GM12878 (cell line): ENCODE measurements at regions not wholly inside any gene's neighbourhood (a gene's known extent, or its start where the extent isn't known, plus 50 kb on each side); places are given as distances from the start of the nearest gene placed in this dataset.

Source experiments
- ATAC-seq: fragments of 200-7000 bp; cut with Tn5 transposase; 3 replicates; pipeline ENCODE4 v1.9.1; 2020; ENCODE audit warnings: mild to moderate bottlenecking, moderate library complexity
- BruUV-seq: library from RNA; stranded (reverse); fragments of 400-500 nt; replicated peaks from 2 replicates; lab custom pipeline; 2021; lab: Mats Ljungman, UMichigan
- CTCF ChIA-PET: fragments of 300-600 bp; sonication (Branson Sonifier 250); formaldehyde crosslinking; extraction: SDS; loops from one replicate; lab custom pipeline; 2021; ENCODE audit warnings: inconsistent platforms; lab: Yijun Ruan, JAX
- POLR2A ChIA-PET: fragments of 350-600 bp; formaldehyde crosslinking; extraction: SDS; loops from one replicate; lab custom pipeline; 2021; ENCODE audit warnings: inconsistent platforms; lab: Charles Lee
- RAD21 ChIA-PET: fragments of 300-600 bp; sonication (Branson Sonifier 250); formaldehyde crosslinking; loops from one replicate; lab custom pipeline; 2023; ENCODE audit warnings: antibody characterized with exemption; ENCODE audit not compliant: unreplicated experiment; lab: Charles Lee
- SMC1A ChIA-PET: fragments of 300-600 bp; sonication (Branson Sonifier 250); formaldehyde crosslinking; loops from one replicate; lab custom pipeline; 2023; ENCODE audit not compliant: unreplicated experiment, uncharacterized antibody; lab: Charles Lee
- DNase-seq: peaks from one replicate; pipeline ENCODE4 v3.0.0-alpha.2; 2011; ENCODE audit warnings: low read depth, low spot score
- FAIRE-seq: peaks from 3 replicates; lab custom pipeline; 2011; peaks lifted over from hg19 to GRCh38; lab: Jason Lieb, UNC
- H2AFZ ChIP-seq: 2 replicates; pipeline ENCODE4 v1.6.0; 2011; ENCODE audit warnings: low read depth, low read length, control low read depth; ENCODE audit not compliant: control insufficient read depth
- H3K27ac ChIP-seq: 2 replicates; pipeline ENCODE4 v1.5.1; 2011; ENCODE audit warnings: control low read depth; ENCODE audit not compliant: control insufficient read depth, insufficient read depth
- H3K27me3 ChIP-seq, 2 experiments: replicated peaks in 1 of 2; 2 replicates each; pipeline versions ENCODE4 v1.6.0 to v1.6.1; 2011; ENCODE audit warnings: low read length in 1 of 2; ENCODE audit not compliant: control insufficient read depth in 2 of 2, insufficient read depth in 2 of 2
- H3K36me3 ChIP-seq, 2 experiments: 2 replicates each; pipeline ENCODE4 v1.5.1; 2011; ENCODE audit warnings: low read length in 1 of 2; ENCODE audit not compliant: control insufficient read depth in 2 of 2, insufficient read depth in 2 of 2
- H3K4me1 ChIP-seq: 2 replicates; pipeline ENCODE4 v1.6.1; 2011; ENCODE audit warnings: mild to moderate bottlenecking, low read length, moderate library complexity, mixed read lengths; ENCODE audit not compliant: control insufficient read depth, insufficient read depth
- H3K4me2 ChIP-seq: 2 replicates; pipeline ENCODE4 v1.6.0; 2011; ENCODE audit warnings: control low read depth; ENCODE audit not compliant: control insufficient read depth, insufficient read depth
- H3K4me3 ChIP-seq: fragments of 200-600 bp; sonication (generic); 2 replicates; pipeline ENCODE4 v1.5.1; 2016
- H3K79me2 ChIP-seq: 2 replicates; pipeline ENCODE4 v1.6.0; 2011; ENCODE audit warnings: low read length; ENCODE audit not compliant: control insufficient read depth, insufficient read depth
- H3K9ac ChIP-seq: 2 replicates; pipeline ENCODE4 v1.8.0; 2011; ENCODE audit warnings: low read length, control low read depth, mixed read lengths; ENCODE audit not compliant: control insufficient read depth, insufficient read depth
- H3K9me3 ChIP-seq: replicated peaks from 3 replicates; pipeline ENCODE4 v1.5.1; 2011; ENCODE audit warnings: mild to moderate bottlenecking, low read length; ENCODE audit not compliant: control insufficient read depth, insufficient read depth
- H4K20me1 ChIP-seq: 2 replicates; pipeline ENCODE4 v1.6.0; 2011; ENCODE audit not compliant: control insufficient read depth, insufficient read depth
- ASH2L ChIP-seq: fragments of 300-600, 200-600 bp; sonication (generic); IDR thresholded peaks from 2 replicates; pipeline ENCODE4 v1.6.1; 2017; ENCODE audit warnings: low read depth, mild to moderate bottlenecking, borderline replicate concordance
- BHLHE40 ChIP-seq, 2 experiments: fragments of 450-650 bp in 1 of 2; IDR thresholded peaks; 2 replicates each; pipeline ENCODE4 v1.6.1; 2011 to 2017; ENCODE audit warnings: low read depth in 2 of 2, borderline replicate concordance in 1 of 2, improper control_type of control experiment in 1 of 2, low read length in 1 of 2, mild to moderate bottlenecking in 1 of 2
- CBFB ChIP-seq: IDR thresholded peaks from 2 replicates; pipeline ENCODE4 v1.6.1; 2016; ENCODE audit warnings: antibody characterized with exemption, low read depth
- CHD2 ChIP-seq: IDR thresholded peaks from 2 replicates; pipeline ENCODE4 v1.6.1; 2011; ENCODE audit warnings: low read depth, low read length, improper control_type of control experiment, borderline replicate concordance
- CREM ChIP-seq: IDR thresholded peaks from 2 replicates; pipeline ENCODE4 v1.6.1; 2014; ENCODE audit warnings: antibody characterized with exemption, low read depth
- DPF2 ChIP-seq: fragments of 450-650 bp; IDR thresholded peaks from 2 replicates; pipeline ENCODE4 v1.6.1; 2017; ENCODE audit warnings: mild to moderate bottlenecking
- EGR1 ChIP-seq, 2 experiments: IDR thresholded peaks; 1 replicate in 1 of 2; 2 replicates in 1 of 2; pipeline ENCODE4 v1.6.1; 2011 to 2012; ENCODE audit warnings: low read depth in 2 of 2, low read length in 2 of 2, borderline replicate concordance in 1 of 2, mild to moderate bottlenecking in 1 of 2, moderate library complexity in 1 of 2
- IKZF2 ChIP-seq, 2 experiments: fragments of 450-650 bp; IDR thresholded peaks; 2 replicates each; pipeline ENCODE4 v1.6.1; 2017; ENCODE audit warnings: mild to moderate bottlenecking in 2 of 2, moderate library complexity in 2 of 2
- JUND ChIP-seq: IDR thresholded peaks from 2 replicates; pipeline ENCODE4 v1.6.1; 2012; ENCODE audit warnings: low read depth, mild to moderate bottlenecking, low read length, improper control_type of control experiment, moderate library complexity
- KLF5 ChIP-seq: fragments of 450-650 bp; IDR thresholded peaks from 2 replicates; pipeline ENCODE4 v1.6.1; 2014; ENCODE audit warnings: mild to moderate bottlenecking; ENCODE audit not compliant: partially characterized antibody
- MEF2A ChIP-seq: IDR thresholded peaks from 2 replicates; pipeline ENCODE4 v1.6.1; 2011; ENCODE audit warnings: low read depth, mild to moderate bottlenecking, low read length, moderate library complexity; ENCODE audit not compliant: insufficient read depth
- PAX8 ChIP-seq: fragments of 450-650 bp; IDR thresholded peaks from 2 replicates; pipeline ENCODE4 v1.6.1; 2017; ENCODE audit warnings: mild to moderate bottlenecking, moderate library complexity
- POLR2AphosphoS2 ChIP-seq: IDR thresholded peaks from 2 replicates; pipeline ENCODE4 v1.6.1; 2011; ENCODE audit warnings: low read depth, mild to moderate bottlenecking, low read length, improper control_type of control experiment, moderate library complexity
- ZNF274 ChIP-seq: IDR thresholded peaks from one replicate; pipeline ENCODE4 v1.8.0; 2011; ENCODE audit not compliant: insufficient read length, insufficient read depth
- ZNF622 ChIP-seq: fragments of 450-650 bp; IDR thresholded peaks from 2 replicates; pipeline ENCODE4 v1.6.1; 2017; ENCODE audit warnings: mild to moderate bottlenecking, inconsistent platforms
- ZZZ3 ChIP-seq: IDR thresholded peaks from 2 replicates; pipeline ENCODE4 v1.6.1; 2011; ENCODE audit warnings: low read depth; ENCODE audit not compliant: control insufficient read depth, insufficient read length
- WGBS: methylation state at CpG from one replicate; pipeline ENCODE4 v1.1.6; 2016; ENCODE audit warnings: low lambda C conversion rate; ENCODE audit not compliant: insufficient replicate concordance, insufficient coverage; ENCODE audit errors: missing lambda C conversion rate; 5-methylcytosine and 5-hydroxymethylcytosine counted together
- in situ Hi-C: fragments of 300-500 bp; cut with MboI; formaldehyde crosslinking; loops from 9 replicates; pipeline ENCODE4 v1.14.3; 2018; ENCODE audit warnings: mixed read lengths
- intact Hi-C: fragments of 100-400 bp; cut with micrococcal nuclease; formaldehyde crosslinking; loops from one replicate; pipeline ENCODE4 v1.14.2; 2022; ENCODE audit not compliant: unreplicated experiment
- TF ChIP-seq, protein P1 (sequence below): IDR thresholded peaks from 2 replicates; pipeline ENCODE4 v1.6.1; 2012; ENCODE audit warnings: low read depth, low read length, improper control_type of control experiment
- TF ChIP-seq, protein P2 (sequence below): fragments of 450-650 bp; IDR thresholded peaks from 2 replicates; pipeline ENCODE4 v1.6.1; 2016; ENCODE audit warnings: mild to moderate bottlenecking, moderate library complexity, borderline replicate concordance

GRCh38 chr6:21467091-21467490 is 126.5 kb upstream of the SOX4 start:
- H4K20me1 ChIP-seq, result no peaks in the 10 kb centered on the region
- no peak overlapping the region for H3K4me3 ChIP-seq
- no peaks in the 10 kb centered on the region for H3K36me3 ChIP-seq
- DNase-seq, result no peak
- TF ChIP-seq POLR2AphosphoS2 (no peak), ASH2L (no peak), CBFB (no peak), CREM (no peak), JUND (no peak), KLF5 (no peak), IKZF2 (IDR thresholded peaks at IDR 0.05) (no peak), EGR1 (IDR thresholded peaks at IDR 0.05; ENCODE audit: borderline replicate concordance in 1 of 2, low read depth in 2 of 2, low read length in 2 of 2) (no peak), PAX8 (no peak), MEF2A (no peak), ZNF622 (no peak), BHLHE40 (IDR thresholded peaks at IDR 0.05; ENCODE audit: borderline replicate concordance in 1 of 2, low read depth in 2 of 2, low read length in 1 of 2) (no peak), CHD2 (no peak), ZZZ3 (no peak), DPF2 (no peak), ZNF274 (no peak)
- TF ChIP-seq, protein P1, sequence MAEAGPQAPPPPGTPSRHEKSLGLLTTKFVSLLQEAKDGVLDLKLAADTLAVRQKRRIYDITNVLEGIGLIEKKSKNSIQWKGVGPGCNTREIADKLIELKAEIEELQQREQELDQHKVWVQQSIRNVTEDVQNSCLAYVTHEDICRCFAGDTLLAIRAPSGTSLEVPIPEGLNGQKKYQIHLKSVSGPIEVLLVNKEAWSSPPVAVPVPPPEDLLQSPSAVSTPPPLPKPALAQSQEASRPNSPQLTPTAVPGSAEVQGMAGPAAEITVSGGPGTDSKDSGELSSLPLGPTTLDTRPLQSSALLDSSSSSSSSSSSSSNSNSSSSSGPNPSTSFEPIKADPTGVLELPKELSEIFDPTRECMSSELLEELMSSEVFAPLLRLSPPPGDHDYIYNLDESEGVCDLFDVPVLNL, result no peak
- TF ChIP-seq, protein P2, sequence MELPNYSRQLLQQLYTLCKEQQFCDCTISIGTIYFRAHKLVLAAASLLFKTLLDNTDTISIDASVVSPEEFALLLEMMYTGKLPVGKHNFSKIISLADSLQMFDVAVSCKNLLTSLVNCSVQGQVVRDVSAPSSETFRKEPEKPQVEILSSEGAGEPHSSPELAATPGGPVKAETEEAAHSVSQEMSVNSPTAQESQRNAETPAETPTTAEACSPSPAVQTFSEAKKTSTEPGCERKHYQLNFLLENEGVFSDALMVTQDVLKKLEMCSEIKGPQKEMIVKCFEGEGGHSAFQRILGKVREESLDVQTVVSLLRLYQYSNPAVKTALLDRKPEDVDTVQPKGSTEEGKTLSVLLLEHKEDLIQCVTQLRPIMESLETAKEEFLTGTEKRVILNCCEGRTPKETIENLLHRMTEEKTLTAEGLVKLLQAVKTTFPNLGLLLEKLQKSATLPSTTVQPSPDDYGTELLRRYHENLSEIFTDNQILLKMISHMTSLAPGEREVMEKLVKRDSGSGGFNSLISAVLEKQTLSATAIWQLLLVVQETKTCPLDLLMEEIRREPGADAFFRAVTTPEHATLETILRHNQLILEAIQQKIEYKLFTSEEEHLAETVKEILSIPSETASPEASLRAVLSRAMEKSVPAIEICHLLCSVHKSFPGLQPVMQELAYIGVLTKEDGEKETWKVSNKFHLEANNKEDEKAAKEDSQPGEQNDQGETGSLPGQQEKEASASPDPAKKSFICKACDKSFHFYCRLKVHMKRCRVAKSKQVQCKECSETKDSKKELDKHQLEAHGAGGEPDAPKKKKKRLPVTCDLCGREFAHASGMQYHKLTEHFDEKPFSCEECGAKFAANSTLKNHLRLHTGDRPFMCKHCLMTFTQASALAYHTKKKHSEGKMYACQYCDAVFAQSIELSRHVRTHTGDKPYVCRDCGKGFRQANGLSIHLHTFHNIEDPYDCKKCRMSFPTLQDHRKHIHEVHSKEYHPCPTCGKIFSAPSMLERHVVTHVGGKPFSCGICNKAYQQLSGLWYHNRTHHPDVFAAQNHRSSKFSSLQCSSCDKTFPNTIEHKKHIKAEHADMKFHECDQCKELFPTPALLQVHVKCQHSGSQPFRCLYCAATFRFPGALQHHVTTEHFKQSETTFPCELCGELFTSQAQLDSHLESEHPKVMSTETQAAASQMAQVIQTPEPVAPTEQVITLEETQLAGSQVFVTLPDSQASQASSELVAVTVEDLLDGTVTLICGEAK, result no peak
- H3K4me2 ChIP-seq, result no peak overlapping the region
- H3K9me3 ChIP-seq, result no peaks in the 10 kb centered on the region
- FAIRE-seq, result no peak
- intact Hi-C loops, result no loop called here
- ATAC-seq, result no peak
- H3K27me3 ChIP-seq, result no peaks in the 10 kb centered on the region
- H3K9ac ChIP-seq, result no peak overlapping the region
- no peak overlapping the region for H2AFZ ChIP-seq
- no peak overlapping the region for H3K27ac ChIP-seq
- POLR2A ChIA-PET, result interaction anchor here (0.6 kb wide), 1 partner anchor 43 kb away, joined by 4 read pairs; no protein-coding TSS in a partner anchor
- WGBS, result 77% methylated on average over 8 of the region's 8 CpGs
- RAD21 ChIA-PET, result no interaction called here
- in situ Hi-C loops, result no loop called here
- H3K4me1 ChIP-seq, result no peaks in the 10 kb centered on the region
- SMC1A ChIA-PET, result no interaction called here
- no TSS peak for BruUV-seq
- H3K79me2 ChIP-seq, result no peaks in the 10 kb centered on the region
- CTCF ChIA-PET, result no interaction called here
